GM10248 (cell line): ENCODE measurements at regions not wholly inside any gene's neighbourhood (a gene's known extent, or its start where the extent isn't known, plus 50 kb on each side); places are given as distances from the start of the nearest gene placed in this dataset.

Experiments
- CTCF ChIA-PET: fragments of 300-600 bp; sonication (Branson Sonifier 250); formaldehyde crosslinking; extraction: SDS; loops from one replicate; lab custom pipeline; 2021; ENCODE audit warnings: antibody characterized with exemption; lab: Yijun Ruan, JAX
- POLR2A ChIA-PET: fragments of 350-650 bp; sonication (Branson Sonifier 250); formaldehyde crosslinking; extraction: SDS; loops from one replicate; lab custom pipeline; 2020; ENCODE audit warnings: antibody characterized with exemption; lab: Yijun Ruan, JAX
- DNase-seq: peaks from one replicate; pipeline ENCODE4 v3.0.0; 2012; ENCODE audit errors: extremely low spot score
- CTCF ChIP-seq: IDR thresholded peaks from 2 replicates; pipeline ENCODE4 v1.5.1; 2012; ENCODE audit warnings: mild to moderate bottlenecking, low read depth; ENCODE audit errors: extremely low read depth, missing control alignments, control extremely low read depth

- ChIA-PET POLR2A (no interaction called here), CTCF (no interaction called here)
- no peak for TF ChIP-seq CTCF
- no peak for DNase-seq
Observed at GRCh38 chr17:68750208-68750562, 149.0 kb upstream of the FAM20A start.

GRCh38 chr17:68749349-68750207, 148.4 kb upstream of the FAM20A start:
- TF ChIP-seq CTCF, result no peak
- ChIA-PET CTCF (no interaction called here), POLR2A (no interaction called here)
- no peak for DNase-seq

GRCh38 chr17:68748381-68748780, 147.2 kb upstream of the FAM20A start:
- CTCF ChIA-PET, result no interaction called here
- no peak for DNase-seq
- POLR2A ChIA-PET, result no interaction called here

GRCh38 chr17:68740555-68741447, 139.6 kb upstream of the FAM20A start:
- POLR2A ChIA-PET, result no interaction called here
- TF ChIP-seq CTCF, result no peak
- no peak for DNase-seq
- CTCF ChIA-PET, result no interaction called here

More at GRCh38 chr17:68748381-68748780, 147.2 kb upstream of the FAM20A start:
- no peak for TF ChIP-seq CTCF

- ChIA-PET CTCF (interaction anchor here (1.2 to 1.7 kb wide), 2 partner anchors 13 to 90 kb away, joined by 3 to 4 read pairs; no protein-coding TSS in a partner anchor), POLR2A (no interaction called here)
- no peak for DNase-seq
- no peak for TF ChIP-seq CTCF
Observed at GRCh38 chr17:68737761-68738443, 136.7 kb upstream of the FAM20A start.

GRCh38 chr17:68734931-68735330, 133.8 kb upstream of the FAM20A start:
- ChIA-PET CTCF (interaction anchor here (0.9 to 1.4 kb wide), 2 partner anchors 9 to 23 kb away, joined by 3 read pairs; no protein-coding TSS in a partner anchor), POLR2A (no interaction called here)
- DNase-seq, result no peak
- no peak for TF ChIP-seq CTCF
